ENCODE measurements at regions not wholly inside any gene's neighbourhood (a gene's known extent, or its start where the extent isn't known, plus 50 kb on each side); places are given as distances from the start of the nearest gene placed in this dataset.
"Not testable (repeated sequence)": the region's sequence is repeated elsewhere in the genome, so short reads cannot be mapped to it uniquely, and the experiment has no call there.

DNA sequence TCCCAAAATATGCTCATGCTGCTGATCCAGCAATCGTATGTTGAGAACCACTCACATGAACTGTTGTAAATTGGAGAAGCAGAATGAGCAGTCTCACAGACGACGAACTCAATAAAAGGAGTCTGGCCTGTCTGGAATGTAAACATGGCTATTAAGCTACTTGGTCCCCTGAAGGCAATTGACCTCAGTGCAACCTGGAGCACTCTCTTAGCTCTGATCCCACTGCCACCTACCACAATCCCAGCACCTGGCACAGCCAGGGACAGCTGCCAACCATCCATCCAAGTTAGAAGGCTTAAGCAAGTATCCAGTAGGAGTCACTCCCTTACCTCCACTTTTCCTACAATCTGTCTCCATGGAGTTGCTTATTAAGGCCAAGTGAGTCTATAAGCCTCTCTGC lies 406.9 kb upstream of the CLEC14A start:
- H3K9ac ChIP-seq (ENCODE audit: insufficient read depth, low read length), result no peak overlapping the region
- H3K27ac ChIP-seq (ENCODE audit: insufficient read depth, low read length), result no peak overlapping the region
- H3K79me2 ChIP-seq (ENCODE audit: control insufficient read depth, insufficient read depth, low read length), result no peaks in the 10 kb centered on the region
- no peaks in the 10 kb centered on the region for H3K9me3 ChIP-seq (ENCODE audit: control insufficient read depth, insufficient read depth, low read depth, low read length)
- TF ChIP-seq EZH2 (IDR thresholded peaks at IDR 0.05; ENCODE audit: low read length, missing control alignments) (no peak), CTCF (conservative IDR thresholded peaks at IDR 0.05 in 1 of 2, IDR thresholded peaks at IDR 0.05 in 1 of 2; ENCODE audit: low read depth in 1 of 2, low read length in 2 of 2) (no peak)
- no peaks in the 10 kb centered on the region for H3K36me3 ChIP-seq (ENCODE audit: control insufficient read depth, insufficient read depth, low read length)
- no peak for DNase-seq (ENCODE audit: low read depth in 2 of 2)
- no peaks in the 10 kb centered on the region for H4K20me1 ChIP-seq (ENCODE audit: control insufficient read depth, extremely low read depth, insufficient read depth, low read length)
- no peak overlapping the region for H2AFZ ChIP-seq (ENCODE audit: low read length)
- no peak overlapping the region for H3K4me2 ChIP-seq (ENCODE audit: extremely low read depth, insufficient read depth, low read length)
- no peak overlapping the region for H3K4me3 ChIP-seq (replicated peaks in 1 of 4; ENCODE audit: control extremely low read depth in 1 of 4, insufficient read depth in 1 of 4, low read depth in 3 of 4, low read length in 4 of 4)
- H3K27me3 ChIP-seq (ENCODE audit: control insufficient read depth, insufficient read depth, low read length), result no peaks in the 10 kb centered on the region
- H3K4me1 ChIP-seq (ENCODE audit: control insufficient read depth, extremely low read depth, insufficient read depth, low read length), result no peaks in the 10 kb centered on the region

DNA sequence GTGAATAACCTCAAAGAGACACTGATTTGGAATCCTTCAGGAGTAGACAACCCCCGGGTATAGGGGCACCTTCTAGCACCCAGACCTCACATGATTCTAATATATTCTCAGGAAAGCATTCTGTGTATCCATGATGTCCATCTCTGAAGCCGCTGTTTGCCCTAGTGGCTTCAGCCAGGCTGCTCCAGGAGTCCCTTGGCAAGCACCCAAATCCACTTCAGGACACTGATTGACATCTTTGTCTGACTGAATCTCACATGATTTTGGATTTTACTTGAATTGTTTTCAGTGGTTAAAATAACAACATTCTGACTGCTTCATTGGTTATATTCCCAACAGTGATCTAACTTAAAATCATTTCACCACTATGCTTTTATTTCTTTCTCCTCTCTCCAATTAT lies 390.5 kb upstream of the CLEC14A start:
- no peak for TF ChIP-seq EZH2 (IDR thresholded peaks at IDR 0.05; ENCODE audit: low read length, missing control alignments)
- Histone ChIP-seq H3K79me2 (ENCODE audit: control insufficient read depth, insufficient read depth, low read length) (no peaks in the 10 kb centered on the region), H3K4me2 (ENCODE audit: extremely low read depth, insufficient read depth, low read length) (no peak overlapping the region), H3K9me3 (ENCODE audit: control insufficient read depth, insufficient read depth, low read depth, low read length) (no peaks in the 10 kb centered on the region), H3K9ac (ENCODE audit: insufficient read depth, low read length) (no peak overlapping the region), H3K27me3 (ENCODE audit: control insufficient read depth, insufficient read depth, low read length) (no peaks in the 10 kb centered on the region), H3K36me3 (ENCODE audit: control insufficient read depth, insufficient read depth, low read length) (no peaks in the 10 kb centered on the region), H4K20me1 (ENCODE audit: control insufficient read depth, extremely low read depth, insufficient read depth, low read length) (no peaks in the 10 kb centered on the region), H2AFZ (ENCODE audit: low read length) (no peak overlapping the region), H3K4me1 (ENCODE audit: control insufficient read depth, extremely low read depth, insufficient read depth, low read length) (no peaks in the 10 kb centered on the region), H3K4me3 (replicated peaks in 1 of 4; ENCODE audit: control extremely low read depth in 1 of 4, insufficient read depth in 1 of 4, low read depth in 3 of 4, low read length in 4 of 4) (no peak overlapping the region), H3K27ac (ENCODE audit: insufficient read depth, low read length) (no peak overlapping the region)
- DNase-seq (ENCODE audit: low read depth in 2 of 2), result no peak

DNA sequence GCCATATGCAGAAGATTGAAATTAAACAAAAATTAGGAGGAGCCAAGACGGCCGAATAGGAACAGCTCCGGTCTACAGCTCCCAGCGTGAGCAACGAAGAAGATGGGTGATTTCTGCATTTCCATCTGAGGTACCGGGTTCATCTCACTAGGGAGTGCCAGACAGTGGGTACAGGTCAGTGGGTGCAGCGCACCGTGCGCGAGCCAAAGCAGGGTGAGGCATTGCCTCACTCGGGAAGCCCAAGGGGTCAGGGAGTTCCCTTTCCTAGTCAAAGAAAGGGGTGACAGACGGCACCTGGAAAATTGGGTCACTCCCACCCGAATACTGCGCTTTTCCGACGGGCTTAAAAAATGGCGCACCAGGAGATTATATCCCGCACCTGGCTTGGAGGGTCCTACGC lies 379.0 kb upstream of the CLEC14A start:
- not testable (repeated sequence) for H3K27me3 ChIP-seq (ENCODE audit: control insufficient read depth, insufficient read depth, low read length); H2AFZ ChIP-seq (ENCODE audit: low read length); H3K4me2 ChIP-seq (ENCODE audit: extremely low read depth, insufficient read depth, low read length); H3K27ac ChIP-seq (ENCODE audit: insufficient read depth, low read length); H3K4me1 ChIP-seq (ENCODE audit: control insufficient read depth, extremely low read depth, insufficient read depth, low read length); H4K20me1 ChIP-seq (ENCODE audit: control insufficient read depth, extremely low read depth, insufficient read depth, low read length); H3K9me3 ChIP-seq (ENCODE audit: control insufficient read depth, insufficient read depth, low read depth, low read length); H3K79me2 ChIP-seq (ENCODE audit: control insufficient read depth, insufficient read depth, low read length); H3K4me3 ChIP-seq (replicated peaks in 1 of 4; ENCODE audit: control extremely low read depth in 1 of 4, insufficient read depth in 1 of 4, low read depth in 3 of 4, low read length in 4 of 4); H3K36me3 ChIP-seq (ENCODE audit: control insufficient read depth, insufficient read depth, low read length); H3K9ac ChIP-seq (ENCODE audit: insufficient read depth, low read length); DNase-seq (ENCODE audit: low read depth in 2 of 2)

DNA sequence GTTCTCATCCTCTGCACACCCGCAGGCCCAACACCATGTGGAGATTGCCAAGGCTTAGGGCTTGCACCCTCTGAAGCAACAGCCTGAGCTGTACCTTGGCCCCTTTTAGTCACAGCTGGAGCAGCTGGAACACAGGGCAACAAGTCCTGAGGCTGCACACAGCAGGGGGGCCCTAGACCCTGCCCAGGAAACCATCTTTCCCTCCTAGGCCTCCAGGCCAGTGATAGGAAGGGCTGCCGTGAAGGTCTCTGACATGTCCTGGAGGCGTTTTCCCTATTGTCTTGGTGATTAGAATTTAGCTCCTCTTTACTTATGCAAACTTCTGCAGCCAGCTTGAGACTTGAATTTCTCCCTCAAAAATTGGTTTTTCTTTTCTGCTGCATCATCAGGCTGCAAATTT lies 373.5 kb upstream of the CLEC14A start:
- no peak for TF ChIP-seq CTCF (conservative IDR thresholded peaks at IDR 0.05 in 1 of 2, IDR thresholded peaks at IDR 0.05 in 1 of 2; ENCODE audit: low read depth in 1 of 2, low read length in 2 of 2)
- TF ChIP-seq EZH2 (IDR thresholded peaks at IDR 0.05; ENCODE audit: low read length, missing control alignments), result no peak
- Histone ChIP-seq H3K4me2 (ENCODE audit: extremely low read depth, insufficient read depth, low read length) (no peak overlapping the region), H3K4me1 (ENCODE audit: control insufficient read depth, extremely low read depth, insufficient read depth, low read length) (no peaks in the 10 kb centered on the region), H2AFZ (ENCODE audit: low read length) (no peak overlapping the region), H3K9me3 (ENCODE audit: control insufficient read depth, insufficient read depth, low read depth, low read length) (no peaks in the 10 kb centered on the region), H4K20me1 (ENCODE audit: control insufficient read depth, extremely low read depth, insufficient read depth, low read length) (no peaks in the 10 kb centered on the region), H3K79me2 (ENCODE audit: control insufficient read depth, insufficient read depth, low read length) (no peaks in the 10 kb centered on the region), H3K9ac (ENCODE audit: insufficient read depth, low read length) (no peak overlapping the region), H3K27me3 (ENCODE audit: control insufficient read depth, insufficient read depth, low read length) (no peaks in the 10 kb centered on the region), H3K4me3 (replicated peaks in 1 of 4; ENCODE audit: control extremely low read depth in 1 of 4, insufficient read depth in 1 of 4, low read depth in 3 of 4, low read length in 4 of 4) (no peak overlapping the region), H3K36me3 (ENCODE audit: control insufficient read depth, insufficient read depth, low read length) (no peaks in the 10 kb centered on the region), H3K27ac (ENCODE audit: insufficient read depth, low read length) (no peak overlapping the region)
- DNase-seq (ENCODE audit: low read depth in 2 of 2), result no peak

All from fibroblast of lung (primary cell).